Hematopoietic multipotent progenitor cell treated with erythropoietin and hydrocortisone succinate and interleukin-3 and kit ligand, for 17 days (in vitro differentiated cells): ENCODE measurements at regions not wholly inside any gene's neighbourhood (a gene's known extent, or its start where the extent isn't known, plus 50 kb on each side); places are given as distances from the start of the nearest gene placed in this dataset.
"Not testable (repeated sequence)": the region's sequence is repeated elsewhere in the genome, so short reads cannot be mapped to it uniquely, and the experiment has no call there.

Experiments used
- DNase-seq: peaks from one replicate; pipeline ENCODE4 v3.0.0-alpha.2; 2015; ENCODE audit warnings: low spot score

DNA sequence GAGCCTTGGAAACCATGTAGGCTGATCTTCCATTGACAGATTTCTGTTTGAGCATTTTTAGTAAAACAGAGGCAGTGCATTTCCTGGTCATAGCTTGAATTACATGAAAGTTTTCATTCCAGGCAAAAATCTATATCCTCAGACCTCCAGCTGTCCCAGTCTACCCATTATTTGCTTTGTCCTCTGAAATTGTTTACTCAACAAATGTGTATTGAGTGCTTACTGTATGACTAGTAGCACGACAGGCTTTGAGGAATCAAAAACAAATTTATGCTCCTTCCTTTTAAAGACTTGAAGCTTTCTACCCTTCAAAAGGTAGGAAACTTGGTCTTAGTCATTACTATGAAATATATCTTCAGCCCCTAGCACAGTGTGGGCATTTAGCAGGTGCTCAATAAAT, 307.9 kb upstream of the IGFBP7 start:
- DNase-seq = no peak

GRCh38 chr4:57412259-57413054, 302.3 kb upstream of the IGFBP7 start:
- no peak for DNase-seq

DNA sequence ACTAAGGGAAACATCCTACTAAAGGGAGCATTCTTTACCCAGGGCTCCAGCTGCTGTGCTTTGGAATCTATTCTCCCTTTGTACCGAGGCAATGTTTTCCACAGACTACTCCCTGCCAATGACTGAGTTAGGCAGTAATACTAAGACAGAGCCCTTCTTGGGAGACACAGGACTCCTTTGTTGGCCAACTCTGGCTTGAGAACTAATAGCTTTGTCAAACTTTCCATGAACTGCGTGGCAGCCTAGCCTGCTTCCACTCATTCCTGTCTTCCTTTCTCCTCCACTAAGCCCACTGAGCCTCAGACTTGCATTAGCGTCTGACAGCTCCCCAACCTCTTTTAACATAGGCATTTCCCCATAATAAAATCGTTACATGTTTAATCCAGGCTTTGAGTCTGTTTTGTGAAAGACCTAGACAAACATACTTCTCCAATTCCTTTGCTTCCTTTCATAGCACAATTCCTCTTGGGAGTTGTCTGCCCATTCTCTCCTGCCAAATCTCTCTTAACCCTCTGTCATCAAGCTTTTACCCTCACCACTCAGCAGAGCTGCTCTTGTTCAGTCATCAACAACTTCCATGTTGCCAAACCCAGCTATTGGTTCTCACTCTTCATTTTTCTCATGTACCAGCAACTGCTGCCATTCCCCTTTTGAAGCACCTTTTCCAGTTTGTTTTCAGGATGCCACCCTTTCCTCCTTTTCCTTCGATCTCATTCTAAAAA, 300.3 kb upstream of the IGFBP7 start:
- no peak for DNase-seq

DNA sequence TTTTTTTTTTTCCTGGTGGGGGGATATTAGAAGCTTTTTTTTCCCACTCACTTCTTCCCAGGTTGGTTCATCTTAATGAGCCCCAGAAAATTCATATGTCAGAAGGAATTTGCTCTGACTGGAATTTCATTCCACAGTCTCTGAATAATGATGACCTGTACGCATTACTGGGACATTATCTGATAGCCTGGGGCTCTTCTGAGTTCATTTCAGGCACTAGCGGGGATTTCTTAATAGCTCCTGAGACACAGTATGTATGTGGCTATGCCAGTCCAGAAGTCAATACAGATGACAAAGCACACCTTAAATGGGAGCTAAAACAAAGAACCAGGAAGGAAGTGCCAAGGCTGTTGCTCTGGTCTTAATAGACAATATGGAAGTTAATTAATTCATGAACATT, 295.2 kb upstream of the IGFBP7 start:
- no peak for DNase-seq

GRCh38 chr4:57404483-57404882, 294.3 kb upstream of the IGFBP7 start:
- DNase-seq = no peak

DNA sequence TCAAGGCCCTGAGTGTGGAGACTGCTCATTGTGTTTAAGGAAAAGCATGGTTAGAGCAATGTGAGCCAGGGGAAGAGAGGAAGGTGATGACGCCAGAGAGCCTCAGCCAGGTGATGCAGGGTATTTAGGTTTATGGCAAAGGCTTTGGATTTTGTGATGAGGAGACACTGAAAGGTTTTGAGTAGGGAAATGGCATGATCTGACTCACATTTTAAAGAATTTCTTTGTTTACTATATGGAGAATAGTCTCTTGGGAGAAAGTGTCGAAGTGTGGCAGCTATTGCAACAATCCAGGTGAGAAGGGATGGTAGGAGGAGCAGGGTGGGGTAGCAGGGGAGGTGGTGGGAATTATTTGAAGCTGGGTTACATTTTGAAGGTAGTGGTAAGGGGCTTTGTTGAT, 293.4 kb upstream of the IGFBP7 start:
- no peak for DNase-seq

GRCh38 chr4:57401586-57401985, 291.4 kb upstream of the IGFBP7 start:
- DNase-seq = no peak

- no peak for DNase-seq
Measured at GRCh38 chr4:57378766-57379165, 268.6 kb upstream of the IGFBP7 start.

DNA sequence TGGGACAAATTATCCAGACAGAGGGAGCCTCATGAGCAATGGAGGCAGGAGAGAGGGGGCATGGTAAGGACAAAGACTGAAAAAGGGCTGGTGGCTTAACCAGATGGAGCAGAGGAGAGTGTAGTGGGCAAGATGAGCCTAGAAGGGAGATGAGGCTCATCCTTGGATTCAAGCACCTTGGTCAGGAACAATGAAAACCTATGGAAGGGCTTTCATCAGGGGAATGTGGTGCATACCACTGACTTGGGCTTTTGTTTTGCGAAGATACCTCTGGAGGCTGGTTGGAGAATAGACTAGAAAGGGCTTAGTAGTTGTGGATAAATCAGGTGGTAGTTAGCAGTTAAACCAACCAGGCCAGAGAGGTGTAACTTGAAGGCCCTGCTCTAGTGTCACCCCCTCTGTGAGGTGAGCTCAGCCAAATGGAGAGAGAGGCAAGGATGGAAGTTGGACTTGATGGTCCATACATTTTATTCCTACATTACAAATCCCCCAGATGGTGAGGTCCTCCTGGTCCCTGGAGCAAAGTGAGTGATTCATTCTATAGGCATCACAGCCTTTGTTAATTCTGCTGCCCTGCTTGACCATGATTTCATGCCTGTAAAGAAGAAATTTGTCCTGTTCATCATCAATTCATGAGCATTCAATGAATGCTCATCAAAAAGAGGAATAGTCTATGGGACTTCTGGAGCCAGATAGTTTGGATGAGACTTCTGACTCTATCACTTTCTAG, 264.8 kb upstream of the IGFBP7 start:
- DNase-seq = no peak

GRCh38 chr4:57373991-57374390, 263.8 kb upstream of the IGFBP7 start:
- DNase-seq = no peak

DNA sequence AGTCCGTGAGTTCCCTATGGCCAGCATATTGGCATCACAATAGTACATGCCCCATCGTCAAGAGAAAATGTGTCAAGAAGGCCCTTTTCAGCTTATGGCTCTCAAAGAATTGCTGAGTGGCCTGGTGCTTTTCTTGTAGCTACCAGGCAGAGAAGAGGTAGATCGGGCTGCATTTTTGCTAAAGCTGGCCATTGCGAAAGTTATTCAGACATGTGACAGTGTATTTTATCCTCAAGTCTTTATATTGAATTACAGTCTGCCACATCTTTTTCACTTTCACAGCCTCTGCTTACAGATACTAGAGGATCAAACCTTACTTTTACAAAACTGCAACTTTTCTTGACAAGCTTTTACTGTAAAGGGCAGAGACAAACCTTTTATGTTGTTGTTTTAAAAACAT, 261.5 kb upstream of the IGFBP7 start:
- DNase-seq = no peak

- DNase-seq = no peak
Measured at GRCh38 chr4:57370691-57371090, 260.5 kb upstream of the IGFBP7 start.

- no peak for DNase-seq
Measured at GRCh38 chr4:57369446-57369845, 259.3 kb upstream of the IGFBP7 start.

DNA sequence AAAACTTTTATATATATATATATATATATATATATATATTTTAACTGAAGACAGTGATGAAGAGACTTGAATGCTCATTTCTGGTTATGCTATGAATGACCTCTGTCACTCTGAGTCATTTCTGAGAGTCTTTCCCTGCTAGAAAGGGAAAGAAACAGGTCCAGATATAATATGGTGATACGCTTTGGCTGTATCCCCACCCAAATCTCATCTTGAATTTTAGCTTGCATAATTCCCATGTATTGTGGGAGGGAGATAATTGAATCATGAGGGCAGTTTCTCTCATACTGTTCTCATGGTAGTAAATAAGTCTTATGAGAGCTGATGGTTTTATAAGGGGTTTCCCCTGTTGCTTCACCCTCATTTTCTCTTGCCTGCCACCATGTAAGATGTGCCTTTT, 254.1 kb upstream of the IGFBP7 start:
- DNase-seq = no peak

- no peak for DNase-seq
Measured at GRCh38 chr4:57363346-57363745, 253.2 kb upstream of the IGFBP7 start.

GRCh38 chr4:57360681-57361080, 250.5 kb upstream of the IGFBP7 start:
- DNase-seq = no peak

GRCh38 chr4:57355101-57355665, 245.0 kb upstream of the IGFBP7 start:
- no peak for DNase-seq

- DNase-seq = no peak
Measured at GRCh38 chr4:57351731-57352130, 241.5 kb upstream of the IGFBP7 start.

DNA sequence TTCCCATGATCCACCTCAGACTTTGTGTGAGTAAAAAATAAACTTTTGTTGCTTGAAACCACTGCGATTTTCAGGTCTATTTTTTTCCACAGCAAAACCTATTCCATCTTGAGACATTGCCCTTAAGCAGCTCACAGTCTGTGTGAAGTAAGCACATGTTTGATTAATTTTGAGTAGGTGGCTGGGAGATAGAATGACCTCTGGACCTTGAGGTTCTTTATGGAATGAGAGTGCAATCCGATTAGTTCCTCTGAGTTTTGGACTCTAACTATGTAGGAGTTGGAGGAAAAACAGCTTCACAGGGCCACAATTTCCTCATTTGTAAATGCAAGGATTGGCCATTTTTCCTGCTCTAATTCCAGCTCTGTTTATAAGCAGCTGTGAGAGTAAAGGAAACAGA, 234.1 kb upstream of the IGFBP7 start:
- no peak for DNase-seq

GRCh38 chr4:57342411-57342810, 232.2 kb upstream of the IGFBP7 start:
- no peak for DNase-seq

DNA sequence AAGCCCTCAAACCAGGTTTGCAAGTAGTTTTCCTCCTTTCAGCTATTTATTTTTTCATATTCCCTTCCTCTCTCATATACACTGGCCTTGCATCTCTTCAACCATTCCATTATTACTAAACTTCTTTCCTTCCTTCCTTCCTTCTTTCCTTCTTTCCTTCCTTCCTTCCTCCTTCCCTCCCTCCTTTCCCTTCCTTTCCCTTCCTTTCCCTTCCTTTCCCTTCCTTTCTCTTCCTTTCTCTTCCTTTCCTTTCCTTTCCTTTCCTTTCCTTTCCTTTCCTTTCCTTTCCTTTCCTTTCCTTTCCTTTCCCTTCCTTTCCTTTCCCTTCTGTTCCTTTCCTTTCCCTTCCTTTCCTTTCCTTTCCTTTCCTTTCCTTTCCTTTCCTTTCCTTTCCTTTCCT, 228.7 kb upstream of the IGFBP7 start:
- not testable (repeated sequence) for DNase-seq

- DNase-seq = no peak
Measured at GRCh38 chr4:57333684-57334083, 223.5 kb upstream of the IGFBP7 start.

- no peak for DNase-seq
Measured at GRCh38 chr4:57331959-57332358, 221.8 kb upstream of the IGFBP7 start.
